Keratinocyte (primary cell): ENCODE measurements at regions not wholly inside any gene's neighbourhood (a gene's known extent, or its start where the extent isn't known, plus 50 kb on each side); places are given as distances from the start of the nearest gene placed in this dataset.

Source experiments
- CTCF ChIP-seq, 3 experiments: IDR thresholded peaks in 1 of 3; conservative IDR thresholded peaks in 1 of 3; optimal IDR thresholded peaks in 1 of 3; 2 replicates in 2 of 3; 3 replicates in 1 of 3; pipeline versions ENCODE3 to v1.5.1; 2011; ENCODE audit warnings: low read length in 3 of 3, mild to moderate bottlenecking in 3 of 3, moderate library complexity in 2 of 3, control low read depth in 1 of 3, inconsistent platforms in 1 of 3; ENCODE audit not compliant: insufficient read depth in 2 of 3; ENCODE audit errors: extremely low read depth in 1 of 3
- EZH2 ChIP-seq: IDR thresholded peaks from one replicate; pipeline ENCODE4 v1.6.1; 2012; ENCODE audit warnings: inconsistent platforms, mild to moderate bottlenecking, low read length, moderate library complexity

- TF ChIP-seq CTCF (optimal IDR thresholded peaks at IDR 0.05 in 1 of 3, IDR thresholded peaks at IDR 0.05 in 1 of 3, conservative IDR thresholded peaks at IDR 0.05 in 1 of 3; ENCODE audit: extremely low read depth in 1 of 3, insufficient read depth in 2 of 3, low read length in 3 of 3) (no peak), EZH2 (no peak)
Measured at GRCh38 chr10:112874982-112875381, 75.1 kb upstream of the TCF7L2 start.
